SK-N-SH treated with all-trans-retinoic acid at 6 μM for 48 hours (cell line): ENCODE measurements at regions not wholly inside any gene's neighbourhood (a gene's known extent, or its start where the extent isn't known, plus 50 kb on each side); places are given as distances from the start of the nearest gene placed in this dataset.

Experiments used
- ATAC-seq: fragments of 200-7000 bp; cut with Tn5 transposase; 3 replicates; pipeline ENCODE4 v1.9.1; 2020; ENCODE audit warnings: mild to moderate bottlenecking, moderate library complexity
- ARNTL ChIP-seq: fragments of 450-650 bp; formaldehyde crosslinking; IDR thresholded peaks from 2 replicates; pipeline ENCODE4 v1.5.0; 2020; ENCODE audit warnings: low read depth, mild to moderate bottlenecking, moderate library complexity, borderline replicate concordance
- BACH2 ChIP-seq: fragments of 250-450 bp; sonication (Bioruptor Pico); IDR thresholded peaks from 2 replicates; pipeline ENCODE4 v1.9.0; 2021; ENCODE audit warnings: mild to moderate bottlenecking, borderline replicate concordance
- CREB5 ChIP-seq: fragments of 250-450 bp; sonication (Bioruptor Pico); IDR thresholded peaks from 2 replicates; pipeline ENCODE4 v1.5.1; 2020; ENCODE audit warnings: low read depth, mild to moderate bottlenecking, moderate library complexity
- CSDC2 ChIP-seq: fragments of 250-450 bp; sonication (Bioruptor Pico); IDR thresholded peaks from 2 replicates; pipeline ENCODE4 v1.5.0; 2020; ENCODE audit warnings: mild to moderate bottlenecking, moderate library complexity
- CSRNP3 ChIP-seq: fragments of 250-450 bp; sonication (Bioruptor Pico); IDR thresholded peaks from 2 replicates; pipeline ENCODE4 v1.5.1; 2021; ENCODE audit warnings: mild to moderate bottlenecking, moderate library complexity
- ESRRG ChIP-seq: fragments of 250-450 bp; sonication (Bioruptor Pico); IDR thresholded peaks from 2 replicates; pipeline ENCODE4 v1.6.1; 2021; ENCODE audit warnings: mild to moderate bottlenecking
- GLIS3 ChIP-seq: fragments of 250-450 bp; sonication (Bioruptor Pico); IDR thresholded peaks from 2 replicates; pipeline ENCODE4 v1.5.0; 2020; ENCODE audit warnings: mild to moderate bottlenecking, moderate library complexity
- ISL1 ChIP-seq: fragments of 250-450 bp; sonication (Bioruptor Pico); IDR thresholded peaks from 2 replicates; pipeline ENCODE4 v2.1.2; 2022; ENCODE audit warnings: mild to moderate bottlenecking, moderate library complexity
- OSR1 ChIP-seq: fragments of 250-450 bp; sonication (Bioruptor Pico); IDR thresholded peaks from 2 replicates; pipeline ENCODE4 v1.8.0; 2022; ENCODE audit warnings: moderate library complexity, mild to moderate bottlenecking, inconsistent platforms
- PATZ1 ChIP-seq: fragments of 250-450 bp; sonication (Bioruptor Pico); IDR thresholded peaks from 2 replicates; pipeline ENCODE4 v1.8.0; 2020; ENCODE audit warnings: mild to moderate bottlenecking, moderate library complexity, borderline replicate concordance
- RARB ChIP-seq: fragments of 250-450 bp; sonication (Bioruptor Pico); IDR thresholded peaks from 2 replicates; pipeline ENCODE4 v1.8.0; 2021; ENCODE audit warnings: mild to moderate bottlenecking, moderate library complexity
- SNAI2 ChIP-seq: fragments of 250-450 bp; sonication (Bioruptor Pico); IDR thresholded peaks from 2 replicates; pipeline ENCODE4 v1.5.0; 2020; ENCODE audit warnings: mild to moderate bottlenecking, moderate library complexity
- TCF4 ChIP-seq: fragments of 250-450 bp; sonication (Bioruptor Pico); IDR thresholded peaks from 2 replicates; pipeline ENCODE4 v1.8.0; 2021; ENCODE audit warnings: mild to moderate bottlenecking, moderate library complexity, borderline replicate concordance
- TOX ChIP-seq: fragments of 250-450 bp; sonication (Bioruptor Pico); IDR thresholded peaks from 2 replicates; pipeline ENCODE4 v1.8.0; 2021; ENCODE audit warnings: mild to moderate bottlenecking, moderate library complexity, borderline replicate concordance
- ZC3H10 ChIP-seq: fragments of 250-450 bp; sonication (Bioruptor Pico); IDR thresholded peaks from 2 replicates; pipeline ENCODE4 v1.5.1; 2021; ENCODE audit warnings: mild to moderate bottlenecking, moderate library complexity
- ZFP30 ChIP-seq: fragments of 450-650 bp; formaldehyde crosslinking; IDR thresholded peaks from 2 replicates; pipeline ENCODE4 v1.5.0; 2022; ENCODE audit warnings: mild to moderate bottlenecking, moderate library complexity
- ZNF565 ChIP-seq: fragments of 450-650 bp; formaldehyde crosslinking; conservative IDR thresholded peaks from 2 replicates; pipeline ENCODE4 v1.5.0; 2020; ENCODE audit warnings: low read depth, mild to moderate bottlenecking, moderate library complexity
- ZNF8 ChIP-seq: fragments of 450-650 bp; formaldehyde crosslinking; IDR thresholded peaks from 2 replicates; pipeline ENCODE4 v1.5.0; 2020; ENCODE audit warnings: mild to moderate bottlenecking, moderate library complexity
- TF ChIP-seq, protein P1 (sequence below): fragments of 250-450 bp; sonication (Bioruptor Pico); IDR thresholded peaks from 2 replicates; pipeline ENCODE4 v1.5.0; 2020; ENCODE audit warnings: mild to moderate bottlenecking, moderate library complexity

DNA sequence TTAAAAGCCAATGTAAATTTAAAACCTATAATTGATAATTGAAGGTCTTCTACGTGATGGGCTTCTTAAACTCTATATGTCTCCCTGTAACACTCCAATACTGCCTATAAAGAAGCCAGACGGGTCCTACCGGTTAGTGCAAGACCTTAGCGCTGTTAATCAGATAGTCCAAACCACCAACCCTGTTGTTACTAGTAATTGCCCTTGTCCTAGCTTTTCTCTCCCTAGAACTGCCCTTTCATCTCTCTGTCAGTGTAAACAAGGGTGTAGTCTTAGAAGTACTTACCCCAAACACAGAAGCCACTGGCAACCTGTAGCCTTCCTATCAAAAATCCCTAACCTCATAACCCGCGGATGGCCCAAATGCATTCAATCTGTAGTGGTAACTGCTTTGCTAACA is 243.0 kb upstream of the DIO3 start:
- no peak for TF ChIP-seq PATZ1 (CRISPR knock-in tag)
- TF ChIP-seq OSR1 = no peak
- no peak for TF ChIP-seq CSRNP3 (CRISPR knock-in tag)
- ATAC-seq = no peak

- TF ChIP-seq ZC3H10 (no peak), SNAI2 (no peak), ESRRG (CRISPR knock-in tag) (no peak)
- ATAC-seq = no peak
Measured at GRCh38 chr14:101320396-101320795, 240.9 kb upstream of the DIO3 start.

DNA sequence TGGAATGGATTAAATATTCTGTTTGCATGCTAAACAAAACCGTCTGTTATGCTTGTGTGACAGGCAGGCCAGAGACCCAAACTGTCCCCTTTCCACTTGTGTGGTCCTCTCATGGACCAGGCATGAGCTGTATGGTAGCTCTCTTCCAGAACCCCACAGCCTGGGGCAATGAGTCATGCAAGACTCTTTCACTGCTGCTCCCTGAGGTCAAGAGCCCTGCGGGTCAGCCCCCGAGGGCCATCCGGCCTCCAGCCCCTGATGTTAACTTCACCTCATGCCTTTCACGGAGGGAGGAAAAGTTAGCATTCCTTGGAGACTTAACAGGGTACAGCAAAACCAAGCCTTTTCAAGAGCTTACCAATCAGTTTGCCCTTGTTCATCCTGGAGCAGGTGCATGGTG is 239.1 kb upstream of the DIO3 start:
- TF ChIP-seq ISL1 = no peak
- no peak for TF ChIP-seq BACH2 (CRISPR knock-in tag)
- TF ChIP-seq, protein P1, sequence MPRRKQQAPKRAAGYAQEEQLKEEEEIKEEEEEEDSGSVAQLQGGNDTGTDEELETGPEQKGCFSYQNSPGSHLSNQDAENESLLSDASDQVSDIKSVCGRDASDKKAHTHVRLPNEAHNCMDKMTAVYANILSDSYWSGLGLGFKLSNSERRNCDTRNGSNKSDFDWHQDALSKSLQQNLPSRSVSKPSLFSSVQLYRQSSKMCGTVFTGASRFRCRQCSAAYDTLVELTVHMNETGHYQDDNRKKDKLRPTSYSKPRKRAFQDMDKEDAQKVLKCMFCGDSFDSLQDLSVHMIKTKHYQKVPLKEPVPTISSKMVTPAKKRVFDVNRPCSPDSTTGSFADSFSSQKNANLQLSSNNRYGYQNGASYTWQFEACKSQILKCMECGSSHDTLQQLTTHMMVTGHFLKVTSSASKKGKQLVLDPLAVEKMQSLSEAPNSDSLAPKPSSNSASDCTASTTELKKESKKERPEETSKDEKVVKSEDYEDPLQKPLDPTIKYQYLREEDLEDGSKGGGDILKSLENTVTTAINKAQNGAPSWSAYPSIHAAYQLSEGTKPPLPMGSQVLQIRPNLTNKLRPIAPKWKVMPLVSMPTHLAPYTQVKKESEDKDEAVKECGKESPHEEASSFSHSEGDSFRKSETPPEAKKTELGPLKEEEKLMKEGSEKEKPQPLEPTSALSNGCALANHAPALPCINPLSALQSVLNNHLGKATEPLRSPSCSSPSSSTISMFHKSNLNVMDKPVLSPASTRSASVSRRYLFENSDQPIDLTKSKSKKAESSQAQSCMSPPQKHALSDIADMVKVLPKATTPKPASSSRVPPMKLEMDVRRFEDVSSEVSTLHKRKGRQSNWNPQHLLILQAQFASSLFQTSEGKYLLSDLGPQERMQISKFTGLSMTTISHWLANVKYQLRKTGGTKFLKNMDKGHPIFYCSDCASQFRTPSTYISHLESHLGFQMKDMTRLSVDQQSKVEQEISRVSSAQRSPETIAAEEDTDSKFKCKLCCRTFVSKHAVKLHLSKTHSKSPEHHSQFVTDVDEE = no peak
- no peak for TF ChIP-seq CREB5 (CRISPR knock-in tag)
- no peak for TF ChIP-seq CSRNP3 (CRISPR knock-in tag)
- no peak for TF ChIP-seq ZFP30
- TF ChIP-seq TCF4 (CRISPR knock-in tag) = no peak
- TF ChIP-seq CSDC2 (CRISPR knock-in tag) = no peak
- TF ChIP-seq PATZ1 (CRISPR knock-in tag) = no peak
- TF ChIP-seq ZC3H10 = no peak
- TF ChIP-seq ZNF8 (CRISPR knock-in tag) = no peak
- TF ChIP-seq RARB (CRISPR knock-in tag) = no peak
- TF ChIP-seq TOX (CRISPR knock-in tag) = no peak
- TF ChIP-seq GLIS3 (CRISPR knock-in tag) = no peak
- no peak for TF ChIP-seq ESRRG (CRISPR knock-in tag)
- TF ChIP-seq SNAI2 = no peak
- TF ChIP-seq ZNF565 (CRISPR knock-in tag) = no peak
- no peak for ATAC-seq

- TF ChIP-seq ESRRG (CRISPR knock-in tag) = no peak
- no peak for TF ChIP-seq CSRNP3 (CRISPR knock-in tag)
- TF ChIP-seq, protein P1 = no peak
- no peak for TF ChIP-seq CREB5 (CRISPR knock-in tag)
- TF ChIP-seq RARB (CRISPR knock-in tag) = no peak
- TF ChIP-seq ARNTL (CRISPR knock-in tag) = no peak
- TF ChIP-seq TOX (CRISPR knock-in tag) = no peak
- no peak for TF ChIP-seq SNAI2
- TF ChIP-seq OSR1 = no peak
- no peak for ATAC-seq
Measured at GRCh38 chr14:101323111-101323510, 238.2 kb upstream of the DIO3 start.
